ENCODE measurements at regions not wholly inside any gene's neighbourhood (a gene's known extent, or its start where the extent isn't known, plus 50 kb on each side); places are given as distances from the start of the nearest gene placed in this dataset.

- TF ChIP-seq POLR2A (IDR thresholded peaks at IDR 0.05) (no peak), CTCF (IDR thresholded peaks at IDR 0.05) (no peak)
These were observed 293.7 kb upstream of the HDAC4 start for GRCh38 chr2:239694487-239694886.
